Fibroblast of lung (primary cell): ENCODE measurements at regions not wholly inside any gene's neighbourhood (a gene's known extent, or its start where the extent isn't known, plus 50 kb on each side); places are given as distances from the start of the nearest gene placed in this dataset.

Source experiments
- DNase-seq, 2 donors: peaks; one replicate each; pipeline versions ENCODE4 v3.0.0 to v3.0.0-alpha.2; 2010; ENCODE audit warnings: low read depth in 2 of 2
- H2AFZ ChIP-seq: 2 replicates; pipeline ENCODE4 v1.5.1; 2012; ENCODE audit warnings: low read length, control low read depth, inconsistent platforms
- H3K27ac ChIP-seq: 2 replicates; pipeline ENCODE4 v1.5.1; 2011; ENCODE audit warnings: low read length, control low read depth; ENCODE audit not compliant: insufficient read depth
- H3K27me3 ChIP-seq: 2 replicates; pipeline ENCODE4 v1.5.1; 2011; ENCODE audit warnings: mild to moderate bottlenecking, low read length; ENCODE audit not compliant: control insufficient read depth, insufficient read depth
- H3K36me3 ChIP-seq: 2 replicates; pipeline ENCODE4 v1.5.1; 2011; ENCODE audit warnings: low read length; ENCODE audit not compliant: control insufficient read depth, insufficient read depth
- H3K4me1 ChIP-seq: 2 replicates; pipeline ENCODE4 v1.5.1; 2011; ENCODE audit warnings: low read length; ENCODE audit not compliant: control insufficient read depth, insufficient read depth; ENCODE audit errors: extremely low read depth
- H3K4me2 ChIP-seq: 2 replicates; pipeline ENCODE4 v1.5.1; 2011; ENCODE audit warnings: low read length, control low read depth; ENCODE audit not compliant: insufficient read depth; ENCODE audit errors: extremely low read depth
- H3K4me3 ChIP-seq, 4 experiments: fragments of 200-600 bp in 1 of 4; sonication (generic) in 1 of 4; replicated peaks in 1 of 4; 2 replicates each; pipeline ENCODE4 v1.5.1; 2011 to 2016; ENCODE audit warnings: low read length in 4 of 4, low read depth in 3 of 4, mild to moderate bottlenecking in 3 of 4, control low read depth in 2 of 4, inconsistent platforms in 1 of 4, mixed read lengths in 1 of 4; ENCODE audit not compliant: insufficient read depth in 1 of 4; ENCODE audit errors: control extremely low read depth in 1 of 4
- H3K79me2 ChIP-seq: 2 replicates; pipeline ENCODE4 v1.5.1; 2012; ENCODE audit warnings: mild to moderate bottlenecking, low read length, inconsistent platforms; ENCODE audit not compliant: control insufficient read depth, insufficient read depth
- H3K9ac ChIP-seq: 2 replicates; pipeline ENCODE4 v1.5.1; 2011; ENCODE audit warnings: mild to moderate bottlenecking, low read length, control low read depth; ENCODE audit not compliant: insufficient read depth
- H3K9me3 ChIP-seq: 2 replicates; pipeline ENCODE4 v1.5.1; 2012; ENCODE audit warnings: low read depth, low read length; ENCODE audit not compliant: control insufficient read depth, insufficient read depth
- H4K20me1 ChIP-seq: 2 replicates; pipeline ENCODE4 v1.5.1; 2011; ENCODE audit warnings: low read length; ENCODE audit not compliant: control insufficient read depth, insufficient read depth; ENCODE audit errors: extremely low read depth
- EZH2 ChIP-seq: IDR thresholded peaks from 2 replicates; pipeline ENCODE4 v1.5.1; 2012; ENCODE audit warnings: low read length, control low read depth, mild to moderate bottlenecking; ENCODE audit errors: missing control alignments
- TF ChIP-seq, protein P1 (sequence below), 2 donors: IDR thresholded peaks in 1 of 2; conservative IDR thresholded peaks in 1 of 2; 1 replicate in 1 of 2; 2 replicates in 1 of 2; pipeline ENCODE4 v1.5.1; 2011 to 2012; ENCODE audit warnings: low read length in 2 of 2, control low read depth in 1 of 2, inconsistent platforms in 1 of 2, low read depth in 1 of 2, mild to moderate bottlenecking in 1 of 2

DNA sequence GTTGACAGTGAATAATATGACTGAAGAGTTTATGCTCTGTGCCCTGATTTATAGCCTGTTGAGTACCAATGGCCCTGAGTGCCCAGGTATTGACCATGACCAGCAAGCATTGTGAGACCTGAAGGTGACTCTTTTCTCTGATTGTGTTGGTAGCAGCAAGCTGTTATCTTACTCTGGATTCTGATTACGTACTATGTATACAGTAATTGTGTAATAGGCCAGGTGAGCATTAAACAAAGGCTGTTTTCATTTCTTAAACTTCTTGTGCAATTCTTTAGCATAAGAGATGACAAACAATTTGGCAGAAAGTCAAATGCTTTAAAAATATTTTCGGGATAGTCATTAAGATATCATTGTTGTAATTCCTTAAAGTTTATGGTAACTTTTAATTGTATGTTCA lies 111.7 kb upstream of the PTPRK start:
- DNase-seq: no peak
- no peaks in the 10 kb centered on the region for H3K27me3 ChIP-seq
- H3K4me2 ChIP-seq: no peak overlapping the region
- H4K20me1 ChIP-seq: no peaks in the 10 kb centered on the region
- H2AFZ ChIP-seq: no peak overlapping the region
- H3K27ac ChIP-seq: no peak overlapping the region
- H3K9ac ChIP-seq: no peak overlapping the region
- H3K9me3 ChIP-seq: no peaks in the 10 kb centered on the region
- H3K36me3 ChIP-seq: no peaks in the 10 kb centered on the region
- H3K4me1 ChIP-seq: no peaks in the 10 kb centered on the region
- H3K4me3 ChIP-seq: no peak overlapping the region
- H3K79me2 ChIP-seq: no peaks in the 10 kb centered on the region
- TF ChIP-seq EZH2: no peak
- TF ChIP-seq, protein P1, sequence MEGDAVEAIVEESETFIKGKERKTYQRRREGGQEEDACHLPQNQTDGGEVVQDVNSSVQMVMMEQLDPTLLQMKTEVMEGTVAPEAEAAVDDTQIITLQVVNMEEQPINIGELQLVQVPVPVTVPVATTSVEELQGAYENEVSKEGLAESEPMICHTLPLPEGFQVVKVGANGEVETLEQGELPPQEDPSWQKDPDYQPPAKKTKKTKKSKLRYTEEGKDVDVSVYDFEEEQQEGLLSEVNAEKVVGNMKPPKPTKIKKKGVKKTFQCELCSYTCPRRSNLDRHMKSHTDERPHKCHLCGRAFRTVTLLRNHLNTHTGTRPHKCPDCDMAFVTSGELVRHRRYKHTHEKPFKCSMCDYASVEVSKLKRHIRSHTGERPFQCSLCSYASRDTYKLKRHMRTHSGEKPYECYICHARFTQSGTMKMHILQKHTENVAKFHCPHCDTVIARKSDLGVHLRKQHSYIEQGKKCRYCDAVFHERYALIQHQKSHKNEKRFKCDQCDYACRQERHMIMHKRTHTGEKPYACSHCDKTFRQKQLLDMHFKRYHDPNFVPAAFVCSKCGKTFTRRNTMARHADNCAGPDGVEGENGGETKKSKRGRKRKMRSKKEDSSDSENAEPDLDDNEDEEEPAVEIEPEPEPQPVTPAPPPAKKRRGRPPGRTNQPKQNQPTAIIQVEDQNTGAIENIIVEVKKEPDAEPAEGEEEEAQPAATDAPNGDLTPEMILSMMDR (conservative IDR thresholded peaks at IDR 0.05 in 1 of 2, IDR thresholded peaks at IDR 0.05 in 1 of 2; ENCODE audit: low read depth in 1 of 2, low read length in 2 of 2): no peak

GRCh38 chr6:128631031-128631430 lies 110.6 kb upstream of the PTPRK start:
- Histone ChIP-seq H3K79me2 (no peaks in the 10 kb centered on the region), H2AFZ (no peak overlapping the region), H4K20me1 (no peaks in the 10 kb centered on the region), H3K4me3 (no peak overlapping the region), H3K4me1 (no peaks in the 10 kb centered on the region), H3K36me3 (no peaks in the 10 kb centered on the region), H3K9me3 (no peaks in the 10 kb centered on the region), H3K4me2 (no peak overlapping the region), H3K27me3 (no peaks in the 10 kb centered on the region), H3K9ac (no peak overlapping the region), H3K27ac (no peak overlapping the region)
- TF ChIP-seq EZH2: no peak
- TF ChIP-seq, protein P1 (conservative IDR thresholded peaks at IDR 0.05 in 1 of 2, IDR thresholded peaks at IDR 0.05 in 1 of 2; ENCODE audit: low read depth in 1 of 2, low read length in 2 of 2): no peak
- no peak for DNase-seq

DNA sequence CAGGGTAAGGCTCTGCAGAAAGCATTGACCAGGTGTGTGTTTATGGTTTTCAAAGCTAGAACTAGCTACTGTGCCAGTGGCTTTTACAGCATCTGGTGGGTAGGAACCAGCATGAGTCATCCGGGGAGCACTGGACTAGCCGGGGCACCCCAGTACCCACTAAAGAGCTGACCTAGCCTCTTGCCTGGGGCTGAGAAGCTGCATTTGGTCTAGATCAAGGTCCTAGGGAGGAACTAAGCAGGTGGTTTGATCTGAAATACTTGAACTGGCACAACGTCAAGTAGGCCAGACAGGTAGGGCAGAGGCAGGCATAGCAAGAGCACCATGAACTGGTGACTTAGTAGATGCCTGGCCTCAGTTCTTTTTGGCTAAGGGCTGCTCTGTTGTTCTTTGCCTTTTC lies 109.8 kb upstream of the PTPRK start:
- H3K27me3 ChIP-seq: no peaks in the 10 kb centered on the region

More for the DNA sequence above, 109.8 kb upstream of the PTPRK start:
- H3K9me3 ChIP-seq: no peaks in the 10 kb centered on the region
- no peak overlapping the region for H3K27ac ChIP-seq
- H3K4me1 ChIP-seq: no peaks in the 10 kb centered on the region
- H3K9ac ChIP-seq: no peak overlapping the region
- H3K79me2 ChIP-seq: no peaks in the 10 kb centered on the region
- no peak overlapping the region for H3K4me2 ChIP-seq
- no peak overlapping the region for H2AFZ ChIP-seq
- no peaks in the 10 kb centered on the region for H3K36me3 ChIP-seq
- no peak for TF ChIP-seq EZH2
- TF ChIP-seq, protein P1 (conservative IDR thresholded peaks at IDR 0.05 in 1 of 2, IDR thresholded peaks at IDR 0.05 in 1 of 2; ENCODE audit: low read depth in 1 of 2, low read length in 2 of 2): no peak
- no peak overlapping the region for H3K4me3 ChIP-seq
- no peak for DNase-seq
- no peaks in the 10 kb centered on the region for H4K20me1 ChIP-seq
